GM03348 (cell line): ENCODE measurements at regions not wholly inside any gene's neighbourhood (a gene's known extent, or its start where the extent isn't known, plus 50 kb on each side); places are given as distances from the start of the nearest gene placed in this dataset.

ENCODE experiments used
- DNase-seq: peaks from one replicate; pipeline ENCODE4 v3.0.0; 2012; ENCODE audit warnings: low spot score

GRCh38 chr1:29967261-29967660 is 730.9 kb downstream of the PTPRU start:
- DNase-seq, result no peak

GRCh38 chr1:29966526-29967045 is 730.3 kb downstream of the PTPRU start:
- DNase-seq, result no peak

- DNase-seq, result no peak
Measured at GRCh38 chr1:29964718-29965533, 728.6 kb downstream of the PTPRU start.

- no peak for DNase-seq
Measured at GRCh38 chr1:29963946-29964345, 727.6 kb downstream of the PTPRU start.

GRCh38 chr1:29962831-29963247 is 726.5 kb downstream of the PTPRU start:
- no peak for DNase-seq

- no peak for DNase-seq
Measured at GRCh38 chr1:29962336-29962735, 726.0 kb downstream of the PTPRU start.

- DNase-seq, result no peak
Measured at GRCh38 chr1:29961293-29962059, 725.2 kb downstream of the PTPRU start.

GRCh38 chr1:29960876-29961275 is 724.6 kb downstream of the PTPRU start:
- no peak for DNase-seq

- DNase-seq, result no peak
Measured at GRCh38 chr1:29960156-29960755, 723.9 kb downstream of the PTPRU start.

- no peak for DNase-seq
Measured at GRCh38 chr1:29959356-29959755, 723.0 kb downstream of the PTPRU start.

GRCh38 chr1:29958271-29958670 is 721.9 kb downstream of the PTPRU start:
- no peak for DNase-seq

GRCh38 chr1:29956349-29957030 is 720.2 kb downstream of the PTPRU start:
- DNase-seq, result no peak

- no peak for DNase-seq
Measured at GRCh38 chr1:29954591-29954990, 718.3 kb downstream of the PTPRU start.

- DNase-seq, result no peak
Measured at GRCh38 chr1:29953961-29954360, 717.6 kb downstream of the PTPRU start.

GRCh38 chr1:29949676-29950075 is 713.4 kb downstream of the PTPRU start:
- DNase-seq, result no peak

GRCh38 chr1:29948581-29948980 is 712.3 kb downstream of the PTPRU start:
- no peak for DNase-seq

GRCh38 chr1:29946057-29946456 is 709.7 kb downstream of the PTPRU start:
- DNase-seq, result no peak

GRCh38 chr1:29945426-29945825 is 709.1 kb downstream of the PTPRU start:
- no peak for DNase-seq

GRCh38 chr1:29944253-29944905 is 708.1 kb downstream of the PTPRU start:
- no peak for DNase-seq

GRCh38 chr1:29943034-29943433 is 706.7 kb downstream of the PTPRU start:
- DNase-seq, result no peak

GRCh38 chr1:29939079-29939478 is 702.8 kb downstream of the PTPRU start:
- DNase-seq, result no peak

GRCh38 chr1:29937356-29937755 is 701.0 kb downstream of the PTPRU start:
- DNase-seq, result no peak
